GM18870 (cell line): ENCODE measurements at regions not wholly inside any gene's neighbourhood (a gene's known extent, or its start where the extent isn't known, plus 50 kb on each side); places are given as distances from the start of the nearest gene placed in this dataset.
"Not testable (repeated sequence)": the region's sequence is repeated elsewhere in the genome, so short reads cannot be mapped to it uniquely, and the experiment has no call there.

Source experiments
- ATAC-seq: cut with Tn5 transposase; IDR thresholded peaks from one replicate; pipeline ENCODE4 v1.9.1; 2021; ENCODE audit warnings: moderate library complexity; ENCODE audit not compliant: unreplicated experiment

- peak; percentile 74 for ATAC-seq
Observed at GRCh38 chr4:138341739-138342415, 99.7 kb upstream of the SLC7A11 start.

GRCh38 chr4:138338840-138339239 is 96.7 kb upstream of the SLC7A11 start:
- ATAC-seq = no peak

DNA sequence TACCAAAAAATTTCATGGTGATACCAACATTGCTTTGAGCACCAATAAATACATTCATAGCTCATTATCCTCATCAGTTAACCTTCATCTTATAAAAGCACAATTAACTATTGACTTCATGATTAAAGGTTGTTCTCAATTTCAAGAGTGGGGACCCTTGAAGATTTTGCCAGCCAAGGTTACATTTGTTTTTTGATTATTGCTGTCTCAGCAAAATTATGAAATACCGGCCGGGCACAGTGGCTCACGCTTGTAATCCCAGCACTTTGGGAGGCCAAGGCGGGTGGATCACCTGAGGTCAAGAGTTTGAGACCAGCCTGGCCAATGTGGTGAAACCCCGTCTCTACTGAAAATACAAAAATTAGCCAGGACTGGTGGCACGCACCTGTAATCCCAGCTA is 96.1 kb upstream of the SLC7A11 start:
- not testable (repeated sequence) for ATAC-seq

DNA sequence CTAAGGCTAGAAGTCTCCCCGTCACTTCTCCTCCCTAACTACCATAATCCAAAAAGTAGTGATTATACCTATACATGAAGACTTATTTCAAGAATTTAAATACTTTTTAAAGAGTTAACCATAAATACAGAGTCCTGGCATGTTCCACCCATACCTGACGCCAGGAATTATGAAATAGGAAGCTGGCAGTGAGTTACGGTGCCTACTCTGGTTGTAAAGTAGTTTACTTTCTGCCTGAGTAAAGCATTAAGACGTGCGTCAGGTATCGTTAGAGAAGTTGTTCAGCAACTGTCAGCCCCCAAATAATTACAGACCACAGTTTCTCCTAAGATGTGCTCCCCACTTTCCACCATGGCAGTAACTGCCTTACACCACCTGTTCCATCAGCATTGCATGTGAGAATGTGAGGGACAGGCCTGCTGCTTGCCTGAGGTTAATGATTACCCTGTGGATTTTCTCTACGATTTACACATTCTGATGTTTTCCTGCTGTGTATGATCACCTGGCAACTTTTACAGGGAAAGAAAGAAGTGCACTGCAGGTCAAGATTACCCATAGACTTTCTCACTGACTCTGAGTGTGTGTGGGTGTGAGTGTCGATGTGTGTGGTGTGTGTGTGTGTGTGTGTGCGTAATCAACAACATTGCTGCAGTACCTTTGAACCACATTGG is 92.3 kb upstream of the SLC7A11 start:
- no peak for ATAC-seq

GRCh38 chr4:138332415-138332814 is 90.3 kb upstream of the SLC7A11 start:
- ATAC-seq = not testable (repeated sequence)

- ATAC-seq = no peak
Observed at GRCh38 chr4:138330531-138330930, 88.4 kb upstream of the SLC7A11 start.

DNA sequence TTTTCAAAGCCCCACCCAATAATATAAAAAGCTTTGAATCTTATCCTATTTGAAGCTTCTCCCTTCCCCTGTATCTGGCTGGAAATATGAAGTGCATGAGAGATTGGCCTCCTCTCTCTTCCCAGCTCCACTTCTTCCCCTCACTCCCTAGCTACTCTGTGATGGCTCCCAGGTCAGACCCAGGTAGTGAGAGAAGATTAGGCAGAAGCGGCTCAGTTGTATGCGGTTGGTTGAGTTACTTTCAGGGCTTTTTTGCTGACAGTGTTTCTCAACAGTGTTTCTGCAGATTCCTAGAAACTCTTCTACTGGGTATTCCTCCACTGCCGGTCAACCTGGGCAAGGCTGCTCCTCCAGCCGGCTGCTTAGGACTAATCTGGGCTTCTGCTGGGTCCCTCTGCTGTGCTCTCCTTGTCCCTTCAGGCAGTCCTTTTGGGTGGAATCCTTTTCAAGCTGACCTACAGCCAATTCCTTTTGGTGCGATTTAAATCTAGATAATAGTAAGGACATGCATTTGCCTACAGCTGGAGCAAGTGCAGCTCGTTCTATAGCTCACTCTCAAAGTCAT is 87.4 kb upstream of the SLC7A11 start:
- ATAC-seq = no peak

- no peak for ATAC-seq
Observed at GRCh38 chr4:138327338-138327737, 85.2 kb upstream of the SLC7A11 start.

DNA sequence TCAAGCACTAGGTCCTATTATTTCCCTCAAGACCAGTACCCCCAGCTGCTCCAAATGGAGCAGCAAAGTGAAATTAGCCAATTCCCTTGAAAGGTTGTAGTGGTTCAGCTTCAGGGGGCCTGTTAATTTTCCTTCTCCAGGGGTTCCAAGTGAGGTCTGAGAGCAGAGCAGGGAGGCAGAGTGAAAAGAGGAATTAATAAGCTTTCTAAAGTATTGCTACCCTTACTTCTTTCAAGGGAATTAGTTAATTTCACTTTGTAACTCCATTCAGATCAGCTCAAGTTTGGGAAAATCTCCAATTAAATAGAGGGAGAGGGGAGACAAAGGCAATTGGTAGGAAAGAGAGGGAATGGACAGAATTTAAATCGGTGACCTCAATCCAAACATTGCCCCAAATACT is 78.7 kb upstream of the SLC7A11 start:
- no peak for ATAC-seq

- ATAC-seq = no peak
Observed at GRCh38 chr4:138320030-138320429, 77.9 kb upstream of the SLC7A11 start.

- ATAC-seq = no peak
Observed at GRCh38 chr4:138317175-138317748, 75.1 kb upstream of the SLC7A11 start.

DNA sequence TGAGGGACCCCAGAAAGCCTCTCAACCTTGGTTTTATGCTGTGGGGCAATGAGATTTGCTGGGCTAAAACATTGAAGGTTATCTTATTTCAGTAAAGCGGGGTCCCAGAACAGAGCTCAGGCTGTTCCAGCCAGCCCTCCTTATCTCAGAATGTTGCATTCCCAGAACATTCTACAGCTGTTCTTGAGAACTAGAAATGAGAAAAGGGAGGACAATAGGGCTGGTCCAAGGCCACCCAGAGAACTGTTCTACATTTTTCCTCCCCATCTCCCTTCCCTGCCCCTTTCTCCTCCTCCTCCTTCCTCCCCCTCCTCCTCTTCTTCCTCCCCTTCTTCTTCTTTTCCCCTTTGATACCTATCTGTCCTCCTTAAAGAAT is 70.4 kb upstream of the SLC7A11 start:
- no peak for ATAC-seq

GRCh38 chr4:138311771-138312535 is 69.8 kb upstream of the SLC7A11 start:
- ATAC-seq = no peak

DNA sequence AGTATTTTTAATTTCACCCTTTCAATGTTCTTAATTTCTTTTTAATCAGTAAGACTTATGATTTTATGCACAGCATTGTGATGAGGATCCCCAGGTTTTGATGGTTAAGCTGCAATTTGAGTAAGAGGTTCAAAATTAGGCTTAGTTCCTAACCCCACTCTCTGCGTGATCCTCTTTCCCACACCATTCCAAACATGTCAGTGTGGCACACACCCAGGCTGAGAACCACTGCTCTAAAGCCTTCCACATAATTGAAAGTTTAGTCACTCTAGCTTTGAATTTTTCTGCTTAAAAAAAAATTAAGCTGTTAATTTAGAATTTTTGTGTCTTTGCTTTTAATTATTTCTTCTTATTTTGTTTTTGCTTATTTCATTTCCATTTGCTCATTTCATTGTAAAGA is 68.8 kb upstream of the SLC7A11 start:
- no peak for ATAC-seq

GRCh38 chr4:138310498-138310897 is 68.3 kb upstream of the SLC7A11 start:
- no peak for ATAC-seq

GRCh38 chr4:138308356-138308755 is 66.2 kb upstream of the SLC7A11 start:
- no peak for ATAC-seq

- no peak for ATAC-seq
Observed at GRCh38 chr4:138307319-138307718, 65.2 kb upstream of the SLC7A11 start.

DNA sequence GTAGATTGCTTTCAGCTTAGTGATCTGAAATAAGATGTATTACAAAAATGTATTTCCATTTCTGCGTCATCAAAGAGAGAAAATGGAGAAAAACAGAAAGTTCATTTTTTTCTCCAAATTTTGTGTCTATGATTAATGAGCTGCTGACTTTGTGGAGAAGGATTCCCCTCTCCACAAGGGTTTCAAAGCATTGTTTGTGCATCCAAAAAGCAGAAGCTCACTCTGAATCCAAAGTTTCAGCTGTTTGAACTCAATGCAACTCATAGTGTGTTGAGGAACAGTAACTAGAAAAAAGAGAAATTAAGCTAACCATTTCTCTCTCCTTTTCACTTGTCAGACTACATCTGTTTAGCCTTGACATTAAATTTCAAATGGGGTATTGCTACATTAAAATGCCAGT is 62.9 kb upstream of the SLC7A11 start:
- no peak for ATAC-seq

GRCh38 chr4:138301536-138301935 is 59.4 kb upstream of the SLC7A11 start:
- ATAC-seq = no peak

DNA sequence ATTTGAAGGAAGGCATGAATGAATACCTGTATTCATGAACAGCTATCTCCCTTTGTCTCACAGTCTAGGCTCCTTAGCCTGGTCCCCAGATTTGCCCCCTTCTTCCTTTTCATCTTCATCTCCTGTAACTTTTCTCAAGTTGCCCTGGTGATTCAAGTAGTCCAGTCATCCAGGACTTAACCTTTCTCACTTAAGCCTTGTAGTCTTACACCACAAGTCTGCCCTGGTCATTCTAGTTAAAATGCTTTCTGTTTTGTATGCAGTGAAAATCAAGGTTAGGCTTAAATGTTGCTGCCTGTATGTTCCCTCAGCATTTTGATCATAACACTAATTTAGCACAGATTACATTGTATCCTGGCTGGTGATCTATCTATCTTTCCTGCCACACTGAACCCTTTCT is 58.5 kb upstream of the SLC7A11 start:
- ATAC-seq = no peak

DNA sequence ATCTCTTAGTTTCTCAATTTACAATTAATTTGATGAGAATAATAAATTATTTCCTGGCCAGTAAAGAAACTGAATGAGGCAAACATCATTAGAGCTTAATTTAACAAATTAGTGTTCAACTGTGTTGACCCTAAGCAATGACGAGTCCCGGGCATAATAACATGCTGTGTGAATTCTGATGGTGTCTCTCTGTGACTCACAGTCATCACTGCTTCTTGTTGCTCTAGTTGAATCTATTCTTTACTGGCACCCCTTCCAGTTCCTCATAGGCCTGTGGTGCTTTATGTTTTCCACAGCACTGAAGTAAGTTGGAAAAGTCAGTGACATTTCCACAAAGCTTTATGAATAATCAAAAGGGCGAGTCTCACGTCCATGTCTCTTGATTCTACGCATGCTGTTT is 57.7 kb upstream of the SLC7A11 start:
- ATAC-seq = no peak
